HL-60 (cell line): ENCODE measurements at regions not wholly inside any gene's neighbourhood (a gene's known extent, or its start where the extent isn't known, plus 50 kb on each side); places are given as distances from the start of the nearest gene placed in this dataset.

Source experiments
- DNase-seq, 2 experiments: peaks; one replicate each; pipeline ENCODE4 v3.0.0-alpha.2; 2010 to 2020; ENCODE audit warnings: low read depth in 1 of 2, low spot score in 1 of 2
- H3K27ac ChIP-seq: fragments of 250-450 bp; sonication (Bioruptor Pico); replicated peaks from 2 replicates; pipeline ENCODE4 v1.5.1; 2020; ENCODE audit warnings: mild to moderate bottlenecking, moderate library complexity
- H3K27me3 ChIP-seq: fragments of 250-450 bp; sonication (Bioruptor Pico); 2 replicates; pipeline ENCODE4 v1.5.1; 2021; ENCODE audit warnings: mild to moderate bottlenecking, moderate library complexity; ENCODE audit not compliant: insufficient read depth, poor library complexity, severe bottlenecking
- H3K4me3 ChIP-seq: replicated peaks from 2 replicates; pipeline ENCODE4 v1.5.1; 2011; ENCODE audit warnings: mild to moderate bottlenecking, control low read depth, low read length; ENCODE audit not compliant: insufficient read depth
- CTCF ChIP-seq: IDR thresholded peaks from one replicate; pipeline ENCODE4 v1.5.1; 2011; ENCODE audit warnings: low read length, control low read depth, inconsistent platforms; ENCODE audit not compliant: insufficient read depth
- GABPA ChIP-seq: IDR thresholded peaks from 2 replicates; pipeline ENCODE4 v1.6.1; 2012; ENCODE audit warnings: low read depth
- POLR2AphosphoS5 ChIP-seq: IDR thresholded peaks from 2 replicates; pipeline ENCODE4 v1.6.1; 2012; ENCODE audit warnings: low read depth
- REST ChIP-seq: IDR thresholded peaks from 2 replicates; pipeline ENCODE4 v1.6.1; 2012; ENCODE audit warnings: low read depth; ENCODE audit not compliant: insufficient replicate concordance
- SPI1 ChIP-seq: IDR thresholded peaks from 2 replicates; pipeline ENCODE4 v1.6.1; 2012; ENCODE audit warnings: low read depth, mild to moderate bottlenecking, borderline replicate concordance

GRCh38 chr11:103661185-103661584, 375.3 kb upstream of the DDI1 start:
- no peak for DNase-seq
- H3K4me3 ChIP-seq = no peak overlapping the region
- TF ChIP-seq POLR2AphosphoS5 = no peak
- no peak for TF ChIP-seq CTCF
- TF ChIP-seq SPI1 = no peak
- TF ChIP-seq REST = no peak
- no peak for TF ChIP-seq GABPA
- no peak overlapping the region for H3K27ac ChIP-seq
- H3K27me3 ChIP-seq = no peaks in the 10 kb centered on the region

- H3K4me3 ChIP-seq = no peak overlapping the region
- no peaks in the 10 kb centered on the region for H3K27me3 ChIP-seq
- DNase-seq = no peak
- TF ChIP-seq POLR2AphosphoS5 = no peak
- no peak for TF ChIP-seq CTCF
- no peak for TF ChIP-seq REST
- no peak for TF ChIP-seq GABPA
- no peak for TF ChIP-seq SPI1
- no peak overlapping the region for H3K27ac ChIP-seq
These were observed 374.4 kb upstream of the DDI1 start for GRCh38 chr11:103661991-103662390.

GRCh38 chr11:103662880-103663279, 373.6 kb upstream of the DDI1 start:
- no peak for DNase-seq
- no peak overlapping the region for H3K27ac ChIP-seq
- no peak overlapping the region for H3K4me3 ChIP-seq
- H3K27me3 ChIP-seq = no peaks in the 10 kb centered on the region
- TF ChIP-seq GABPA (no peak), CTCF (no peak), REST (no peak), POLR2AphosphoS5 (no peak), SPI1 (no peak)
